KMS-11 (cell line): ENCODE measurements at regions not wholly inside any gene's neighbourhood (a gene's known extent, or its start where the extent isn't known, plus 50 kb on each side); places are given as distances from the start of the nearest gene placed in this dataset.
A peak's percentile ranks its signal among the peaks of the same experiment; 100 is the strongest.

ENCODE experiments used
- H2AFZ ChIP-seq: fragments of 200-600 bp; sonication (generic); 2 replicates; pipeline ENCODE4 v1.6.1; 2016; ENCODE audit warnings: antibody characterized with exemption, mixed run types, low read depth
- H3K27ac ChIP-seq: fragments of 200-600 bp; sonication (generic); 2 replicates; pipeline ENCODE4 v1.6.1; 2016; ENCODE audit warnings: mild to moderate bottlenecking, mixed run types
- H3K27me3 ChIP-seq: fragments of 200-600 bp; sonication (generic); 2 replicates; pipeline ENCODE4 v1.6.1; 2017; ENCODE audit warnings: mild to moderate bottlenecking, low read depth, mixed run types, moderate library complexity; ENCODE audit not compliant: insufficient read depth
- H3K36me3 ChIP-seq: fragments of 200-600 bp; sonication (generic); 2 replicates; pipeline ENCODE4 v1.6.1; 2017; ENCODE audit warnings: mild to moderate bottlenecking, mixed run types; ENCODE audit not compliant: insufficient read depth
- H3K4me1 ChIP-seq: fragments of 200-600 bp; sonication (generic); 2 replicates; pipeline ENCODE4 v1.6.1; 2016; ENCODE audit warnings: mild to moderate bottlenecking, low read depth, mixed run types; ENCODE audit not compliant: poor library complexity, severe bottlenecking
- H3K4me2 ChIP-seq: fragments of 200-600 bp; sonication (generic); 2 replicates; pipeline ENCODE4 v1.7.0; 2016; ENCODE audit warnings: mild to moderate bottlenecking, mixed run types
- H3K4me3 ChIP-seq: fragments of 200-600 bp; sonication (generic); IDR thresholded peaks from 2 replicates; pipeline ENCODE4 v1.6.1; 2017; ENCODE audit warnings: low read depth, low read length, mixed read lengths; ENCODE audit not compliant: insufficient read depth
- H3K79me2 ChIP-seq: fragments of 200-600 bp; sonication (generic); 2 replicates; pipeline ENCODE4 v1.6.1; 2016; ENCODE audit warnings: low read depth, mixed run types; ENCODE audit not compliant: insufficient read depth
- H3K9ac ChIP-seq: fragments of 200-600 bp; sonication (generic); 2 replicates; pipeline ENCODE4 v1.6.1; 2016; ENCODE audit warnings: mild to moderate bottlenecking, mixed run types
- H4K20me1 ChIP-seq: fragments of 200-600 bp; sonication (generic); 2 replicates; pipeline ENCODE4 v1.6.1; 2016; ENCODE audit warnings: mild to moderate bottlenecking, mixed run types; ENCODE audit not compliant: insufficient read depth
- CTCF ChIP-seq: fragments of 200-600 bp; sonication (generic); conservative IDR thresholded peaks from 2 replicates; pipeline ENCODE4 v1.6.1; 2017; ENCODE audit warnings: low read depth, mild to moderate bottlenecking, antibody characterized with exemption, low read length, moderate library complexity, mixed read lengths

- Histone ChIP-seq H3K27me3 (no peaks in the 10 kb centered on the region), H3K79me2 (no peaks in the 10 kb centered on the region), H3K27ac (no peak overlapping the region), H4K20me1 (no peaks in the 10 kb centered on the region), H3K4me1 (no peaks in the 10 kb centered on the region), H2AFZ (no peak overlapping the region), H3K4me2 (no peak overlapping the region), H3K36me3 (no peaks in the 10 kb centered on the region), H3K4me3 (no peak overlapping the region), H3K9ac (no peak overlapping the region)
- TF ChIP-seq CTCF, result no peak
Observed at GRCh38 chr10:10396601-10397000, 621.1 kb upstream of the CELF2 start.

GRCh38 chr10:10397906-10398305 lies 619.8 kb upstream of the CELF2 start:
- Histone ChIP-seq H3K27ac (no peak overlapping the region), H3K79me2 (no peaks in the 10 kb centered on the region), H2AFZ (no peak overlapping the region), H3K4me1 (no peaks in the 10 kb centered on the region), H4K20me1 (no peaks in the 10 kb centered on the region), H3K4me2 (no peak overlapping the region), H3K36me3 (no peaks in the 10 kb centered on the region), H3K9ac (no peak overlapping the region), H3K4me3 (no peak overlapping the region), H3K27me3 (no peaks in the 10 kb centered on the region)
- TF ChIP-seq CTCF, result no peak

GRCh38 chr10:10403762-10404161 lies 613.9 kb upstream of the CELF2 start:
- H3K4me2 ChIP-seq, result no peak overlapping the region
- H3K36me3 ChIP-seq, result no peaks in the 10 kb centered on the region
- H3K27ac ChIP-seq, result no peak overlapping the region
- no peak for TF ChIP-seq CTCF
- no peaks in the 10 kb centered on the region for H3K79me2 ChIP-seq
- H4K20me1 ChIP-seq, result no peaks in the 10 kb centered on the region
- H3K27me3 ChIP-seq, result no peaks in the 10 kb centered on the region
- no peaks in the 10 kb centered on the region for H3K4me1 ChIP-seq
- H2AFZ ChIP-seq, result no peak overlapping the region
- no peak overlapping the region for H3K4me3 ChIP-seq
- H3K9ac ChIP-seq, result no peak overlapping the region

- H3K4me3 ChIP-seq, result no peak overlapping the region
- peak overlapping the region; percentile 51; the same call in 1 of the 2 replicates for H2AFZ ChIP-seq
- H4K20me1 ChIP-seq, result no peaks in the 10 kb centered on the region
- H3K36me3 ChIP-seq, result no peaks in the 10 kb centered on the region
- peak overlapping the region; percentile 66 for H3K27ac ChIP-seq
- H3K9ac ChIP-seq, result no peak overlapping the region
- no peak for TF ChIP-seq CTCF
- no peaks in the 10 kb centered on the region for H3K27me3 ChIP-seq
- H3K79me2 ChIP-seq, result no peaks in the 10 kb centered on the region
- peak overlapping the region; percentile 70 for H3K4me2 ChIP-seq
- peaks cover 35% of the 10 kb centered on the region for H3K4me1 ChIP-seq
Observed at GRCh38 chr10:10417671-10418070, 600.0 kb upstream of the CELF2 start.
